Karpas-422 (cell line): ENCODE measurements at regions not wholly inside any gene's neighbourhood (a gene's known extent, or its start where the extent isn't known, plus 50 kb on each side); places are given as distances from the start of the nearest gene placed in this dataset.

Experiments used
- DNase-seq: peaks from one replicate; pipeline ENCODE4 v3.0.0-alpha.2; 2015
- H2AFZ ChIP-seq: fragments of 200-600 bp; sonication (generic); 2 replicates; pipeline ENCODE4 v1.6.1; 2014; ENCODE audit warnings: antibody characterized with exemption, low read length, mixed read lengths
- H3K27ac ChIP-seq: fragments of 200-600 bp; sonication (generic); 2 replicates; pipeline ENCODE4 v1.5.1; 2014; ENCODE audit warnings: mild to moderate bottlenecking, low read length, moderate library complexity
- H3K27me3 ChIP-seq: fragments of 200-600 bp; sonication (generic); 2 replicates; pipeline ENCODE4 v1.6.1; 2014; ENCODE audit warnings: low read length, mixed read lengths
- H3K36me3 ChIP-seq: fragments of 200-600 bp; sonication (generic); 2 replicates; pipeline ENCODE4 v1.6.1; 2014; ENCODE audit warnings: low read length, mixed read lengths; ENCODE audit not compliant: insufficient read depth
- H3K4me1 ChIP-seq: fragments of 200-600 bp; sonication (generic); 2 replicates; pipeline ENCODE4 v1.6.1; 2014; ENCODE audit warnings: mild to moderate bottlenecking, low read length, mixed read lengths
- H3K4me2 ChIP-seq: fragments of 200-600 bp; sonication (generic); 2 replicates; pipeline ENCODE4 v1.6.1; 2014; ENCODE audit warnings: low read length, low read depth, mild to moderate bottlenecking; ENCODE audit not compliant: poor library complexity, severe bottlenecking
- H3K4me3 ChIP-seq: fragments of 200-600 bp; sonication (generic); 2 replicates; pipeline ENCODE4 v1.5.1; 2014; ENCODE audit warnings: mild to moderate bottlenecking, antibody characterized with exemption, low read length, mixed read lengths
- H3K79me2 ChIP-seq: fragments of 200-600 bp; sonication (generic); 2 replicates; pipeline ENCODE4 v1.6.1; 2014; ENCODE audit warnings: mild to moderate bottlenecking, low read length, mixed read lengths
- H3K9ac ChIP-seq: fragments of 200-600 bp; sonication (generic); 2 replicates; pipeline ENCODE4 v1.6.0; 2014; ENCODE audit warnings: low read length
- H3K9me2 ChIP-seq: fragments of 200-600 bp; sonication (generic), shearing (Covaris generic); replicated peaks from 2 replicates; pipeline ENCODE4 v1.6.0; 2014; ENCODE audit warnings: mild to moderate bottlenecking, low read length, moderate library complexity; ENCODE audit not compliant: insufficient read depth
- H3K9me3 ChIP-seq: fragments of 300-700, 200-600 bp; sonication (generic); 2 replicates; pipeline ENCODE4 v1.6.1; 2014; ENCODE audit warnings: low read length, mixed read lengths
- H4K20me1 ChIP-seq: fragments of 200-600 bp; sonication (generic); 2 replicates; pipeline ENCODE4 v1.6.1; 2014; ENCODE audit warnings: mild to moderate bottlenecking, antibody characterized with exemption, low read length, low read depth; ENCODE audit not compliant: insufficient read depth

DNA sequence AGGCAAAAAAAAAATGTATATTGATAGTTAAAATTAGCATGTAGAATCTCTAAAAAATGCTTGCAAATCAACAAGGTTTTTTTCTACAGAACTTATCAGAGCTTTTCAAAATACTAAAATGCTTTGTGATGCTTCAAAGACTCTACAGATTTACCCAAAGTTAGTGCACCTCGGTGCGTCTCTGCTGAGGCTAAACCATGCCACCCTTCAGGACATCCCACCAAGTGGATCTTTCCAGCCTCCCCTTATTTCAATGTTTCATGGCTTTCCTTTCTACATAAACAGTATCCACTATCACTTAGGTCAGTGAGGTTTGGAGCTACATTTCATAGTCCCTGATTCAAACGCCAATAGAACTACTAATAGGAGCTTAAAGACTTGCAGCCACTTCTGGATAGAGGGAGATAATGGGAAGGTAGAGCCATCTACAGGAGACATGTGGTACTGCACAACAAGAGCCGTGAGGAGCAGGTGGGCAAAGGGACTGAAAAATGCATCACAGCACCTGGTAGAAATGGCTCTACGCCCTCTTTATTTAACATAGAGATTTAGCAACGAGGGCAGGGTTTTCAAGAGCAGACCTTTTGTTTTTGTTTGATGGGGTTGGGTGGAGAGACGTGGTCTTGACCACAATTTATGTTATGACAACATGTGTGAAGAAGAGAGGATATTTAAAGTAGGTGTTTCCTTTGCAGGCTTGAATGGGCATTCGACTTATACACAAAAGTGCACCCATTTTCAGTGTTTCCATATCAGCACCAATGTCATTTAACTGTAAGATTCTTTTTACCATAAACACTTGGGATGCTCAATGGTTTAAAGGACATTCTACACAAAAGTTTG, 56.1 kb upstream of the SLC35G4 start:
- Histone ChIP-seq H3K36me3 (no peaks in the 10 kb centered on the region), H3K9me2 (no peaks in the 10 kb centered on the region), H3K27me3 (no peaks in the 10 kb centered on the region), H3K27ac (no peak overlapping the region), H3K4me3 (no peak overlapping the region), H3K9ac (no peak overlapping the region), H4K20me1 (no peaks in the 10 kb centered on the region), H3K79me2 (no peaks in the 10 kb centered on the region), H3K9me3 (no peaks in the 10 kb centered on the region), H3K4me2 (no peak overlapping the region), H3K4me1 (no peaks in the 10 kb centered on the region), H2AFZ (no peak overlapping the region)
- peak; percentile 85 for DNase-seq

DNA sequence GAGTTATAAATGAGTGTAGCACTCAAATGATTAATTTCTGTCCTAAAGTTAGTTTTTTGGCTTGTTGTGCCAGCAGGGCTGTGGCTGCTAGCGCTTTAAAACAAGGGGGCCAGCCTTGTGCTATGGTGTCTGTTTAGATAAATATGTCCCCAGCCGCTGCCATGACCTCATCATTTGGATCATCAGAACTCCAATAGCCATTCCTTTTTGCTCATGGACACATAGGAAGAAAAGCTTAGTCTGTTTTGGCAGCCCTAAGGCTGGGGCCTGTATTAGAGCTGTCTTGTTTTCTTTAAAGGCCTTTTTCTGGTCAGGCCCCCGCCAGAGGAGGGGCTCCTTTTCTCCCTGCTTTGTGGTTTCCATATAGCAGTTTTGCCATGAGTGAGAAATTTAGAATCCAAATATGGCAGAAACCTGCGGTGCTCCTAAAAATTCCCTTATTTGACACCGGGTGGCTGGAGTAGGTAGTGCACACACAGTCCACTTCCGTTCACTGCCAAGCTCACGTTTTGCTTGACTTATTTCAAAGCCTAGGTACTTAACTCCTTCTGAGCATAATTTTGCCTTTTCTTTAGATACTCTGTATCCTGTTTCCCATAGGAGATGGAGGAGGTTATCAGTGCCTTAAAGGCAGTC, 60.4 kb upstream of the SLC35G4 start:
- Histone ChIP-seq H2AFZ (no peak overlapping the region), H3K9me3 (peaks cover 4% of the 10 kb centered on the region; the same call in 1 of the 2 replicates), H3K27ac (no peak overlapping the region), H4K20me1 (no peaks in the 10 kb centered on the region), H3K4me3 (no peak overlapping the region), H3K4me2 (no peak overlapping the region), H3K79me2 (no peaks in the 10 kb centered on the region), H3K4me1 (no peaks in the 10 kb centered on the region), H3K36me3 (no peaks in the 10 kb centered on the region), H3K9me2 (no peaks in the 10 kb centered on the region), H3K27me3 (0 out of 2 replicates have a peak, but pooled peaks cover 3% of the 10 kb centered on the region), H3K9ac (no peak overlapping the region)
- DNase-seq: no peak

DNA sequence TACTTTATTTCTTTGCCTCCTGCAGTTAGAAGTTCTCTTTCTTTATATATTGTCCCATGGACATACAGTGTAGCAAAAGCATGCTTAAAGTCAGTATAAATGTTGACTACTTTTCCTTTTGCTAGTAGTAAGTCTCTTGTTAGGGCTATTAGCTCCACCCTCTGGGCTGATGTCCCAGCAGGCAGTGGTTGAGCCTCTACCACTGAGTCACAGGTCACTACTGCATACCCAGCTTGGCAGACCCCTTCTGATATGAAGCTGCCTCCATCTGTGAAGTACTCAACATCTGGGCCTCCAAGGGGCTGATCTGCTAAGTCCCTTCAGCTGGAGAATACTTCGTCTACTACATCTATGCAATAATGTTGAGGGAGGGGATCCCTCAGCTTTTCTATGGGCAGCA, 61.0 kb upstream of the SLC35G4 start:
- H3K9ac ChIP-seq: no peak overlapping the region
- no peak overlapping the region for H3K4me3 ChIP-seq
- H3K4me2 ChIP-seq: no peak overlapping the region
- H3K9me3 ChIP-seq: peaks cover 6% of the 10 kb centered on the region; the same call in 1 of the 2 replicates
- H4K20me1 ChIP-seq: no peaks in the 10 kb centered on the region
- H3K27me3 ChIP-seq: 0 out of 2 replicates have a peak, but pooled peaks cover 3% of the 10 kb centered on the region
- DNase-seq: no peak
- H3K9me2 ChIP-seq: no peaks in the 10 kb centered on the region
- no peaks in the 10 kb centered on the region for H3K36me3 ChIP-seq
- H2AFZ ChIP-seq: no peak overlapping the region
- no peaks in the 10 kb centered on the region for H3K4me1 ChIP-seq
- H3K27ac ChIP-seq: no peak overlapping the region
- no peaks in the 10 kb centered on the region for H3K79me2 ChIP-seq

DNA sequence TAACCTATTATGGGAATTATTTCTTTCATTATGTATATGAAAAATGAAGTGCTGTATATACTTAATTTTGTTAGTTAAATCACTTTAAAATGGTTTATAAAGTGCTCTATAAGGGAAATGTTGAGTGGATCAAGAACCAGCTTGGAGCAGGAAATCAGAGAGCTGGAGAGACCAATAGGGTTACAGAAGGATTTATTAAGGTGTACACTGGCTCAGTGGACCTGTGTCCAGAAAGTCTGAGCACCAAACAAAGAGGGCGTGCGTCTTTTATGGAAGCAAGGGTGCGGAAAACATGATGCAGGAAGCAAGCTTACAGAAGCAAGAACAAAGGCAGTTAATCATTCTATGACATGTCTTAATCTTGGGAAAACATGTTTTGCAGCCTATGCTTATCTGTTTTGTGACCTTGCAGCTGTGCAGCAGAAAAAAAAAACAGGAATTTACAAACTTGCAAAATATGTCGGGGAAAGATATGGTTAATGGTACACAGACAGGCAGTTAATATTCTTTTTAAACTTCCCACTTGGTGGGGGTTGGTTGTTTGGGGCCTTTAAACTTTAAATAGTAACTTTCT, 65.2 kb upstream of the SLC35G4 start:
- Histone ChIP-seq H3K27me3 (0 out of 2 replicates have a peak, but pooled peaks cover 3% of the 10 kb centered on the region), H2AFZ (no peak overlapping the region), H3K9me2 (0 out of 2 replicates have a peak, but pooled peaks cover 3% of the 10 kb centered on the region), H3K4me1 (0 out of 2 replicates have a peak, but pooled peaks cover 2% of the 10 kb centered on the region), H3K27ac (no peak overlapping the region), H3K79me2 (no peaks in the 10 kb centered on the region), H4K20me1 (no peaks in the 10 kb centered on the region), H3K9me3 (peaks cover 8% of the 10 kb centered on the region; the same call in 1 of the 2 replicates), H3K4me3 (no peak overlapping the region), H3K9ac (no peak overlapping the region), H3K4me2 (no peak overlapping the region), H3K36me3 (no peaks in the 10 kb centered on the region)
- DNase-seq: no peak

DNA sequence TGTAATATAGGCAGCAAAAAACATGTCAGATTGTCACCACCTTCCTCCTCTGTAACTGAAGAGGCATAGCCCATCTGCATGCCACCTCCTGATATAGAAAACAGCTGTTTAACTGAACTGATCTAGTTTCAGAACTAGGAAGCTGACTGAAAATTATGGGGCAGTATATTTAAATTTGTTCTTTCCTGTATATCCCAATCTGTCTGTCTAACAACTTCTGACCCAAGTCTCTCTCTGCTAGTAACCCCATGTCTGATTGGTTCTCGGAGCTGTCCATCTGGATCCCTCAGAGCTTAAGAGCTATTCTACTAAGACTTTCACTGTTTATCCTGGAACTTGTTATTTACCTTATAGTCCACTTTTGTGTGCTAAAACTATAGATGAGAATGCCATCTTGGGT, 68.2 kb upstream of the SLC35G4 start:
- no peak overlapping the region for H3K4me3 ChIP-seq
- no peaks in the 10 kb centered on the region for H4K20me1 ChIP-seq
- H3K9me2 ChIP-seq: 0 out of 2 replicates have a peak, but pooled peaks cover 3% of the 10 kb centered on the region
- H3K27me3 ChIP-seq: 0 out of 2 replicates have a peak, but pooled peaks cover 3% of the 10 kb centered on the region
- H3K4me1 ChIP-seq: 0 out of 2 replicates have a peak, but pooled peaks cover 2% of the 10 kb centered on the region
- no peaks in the 10 kb centered on the region for H3K36me3 ChIP-seq
- no peak overlapping the region for H3K9ac ChIP-seq
- DNase-seq: no peak
- H3K27ac ChIP-seq: no peak overlapping the region
- peaks cover 8% of the 10 kb centered on the region; the same call in 1 of the 2 replicates for H3K9me3 ChIP-seq
- no peak overlapping the region for H3K4me2 ChIP-seq
- H3K79me2 ChIP-seq: no peaks in the 10 kb centered on the region
- no peak overlapping the region for H2AFZ ChIP-seq

DNA sequence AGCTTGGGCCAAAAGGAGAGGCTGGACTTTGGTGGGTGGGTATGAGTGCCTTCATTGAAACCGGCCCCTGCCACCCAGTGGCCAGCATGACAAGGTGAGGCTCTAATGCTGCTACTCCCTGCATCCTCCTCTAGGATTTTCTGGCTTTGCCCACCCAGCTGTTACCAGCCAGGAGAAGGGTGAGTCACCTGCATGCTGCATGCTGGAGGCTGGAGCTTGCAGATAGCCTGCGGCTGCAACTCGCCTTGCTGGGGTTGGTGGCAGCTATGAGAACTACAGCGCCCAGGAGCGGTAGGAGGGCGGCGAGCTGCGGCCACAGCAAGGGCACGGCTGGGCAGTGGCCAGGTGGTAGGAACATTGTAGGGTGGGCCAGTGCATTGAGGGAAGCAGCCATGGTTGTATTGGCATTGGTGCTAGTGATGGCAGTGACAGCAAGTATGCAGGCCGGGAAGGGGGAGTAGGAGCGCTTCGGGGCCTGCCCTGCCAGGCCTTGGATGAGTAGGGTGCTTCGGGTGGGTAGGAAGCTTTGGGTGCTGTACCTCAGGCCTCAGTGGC, 75.4 kb upstream of the SLC35G4 start:
- no peaks in the 10 kb centered on the region for H4K20me1 ChIP-seq
- no peaks in the 10 kb centered on the region for H3K4me1 ChIP-seq
- DNase-seq: no peak
- H3K36me3 ChIP-seq: no peaks in the 10 kb centered on the region
- no peak overlapping the region for H3K4me3 ChIP-seq
- no peak overlapping the region for H2AFZ ChIP-seq
- no peak overlapping the region for H3K27ac ChIP-seq
- H3K9ac ChIP-seq: no peak overlapping the region
- no peaks in the 10 kb centered on the region for H3K27me3 ChIP-seq
- H3K9me2 ChIP-seq: no peaks in the 10 kb centered on the region
- no peaks in the 10 kb centered on the region for H3K9me3 ChIP-seq
- no peak overlapping the region for H3K4me2 ChIP-seq
- no peaks in the 10 kb centered on the region for H3K79me2 ChIP-seq

DNA sequence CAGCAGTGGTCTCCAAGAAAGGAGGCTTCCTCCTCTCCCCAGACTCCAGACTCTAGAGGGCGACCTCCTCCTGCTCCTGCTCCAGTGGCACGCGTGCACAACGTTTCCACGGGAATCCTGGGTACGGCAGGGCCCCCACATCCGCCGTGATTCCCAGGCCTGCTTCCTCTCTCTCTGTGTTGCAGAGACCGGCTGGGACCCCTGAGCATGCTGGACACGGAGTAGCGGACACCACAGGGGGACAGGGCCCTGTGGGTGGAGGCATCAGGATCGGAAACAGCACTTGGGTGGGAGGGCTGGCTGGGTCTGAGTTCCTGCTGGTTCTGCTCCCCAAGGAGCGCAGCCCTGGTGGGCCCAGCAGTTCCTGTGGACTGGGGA, 75.9 kb upstream of the SLC35G4 start:
- H3K9me2 ChIP-seq: no peaks in the 10 kb centered on the region
- no peaks in the 10 kb centered on the region for H3K36me3 ChIP-seq
- no peak for DNase-seq
- no peaks in the 10 kb centered on the region for H4K20me1 ChIP-seq
- H3K4me2 ChIP-seq: no peak overlapping the region
- no peaks in the 10 kb centered on the region for H3K4me1 ChIP-seq
- no peaks in the 10 kb centered on the region for H3K9me3 ChIP-seq
- no peaks in the 10 kb centered on the region for H3K27me3 ChIP-seq
- no peak overlapping the region for H3K27ac ChIP-seq
- H3K9ac ChIP-seq: no peak overlapping the region
- no peaks in the 10 kb centered on the region for H3K79me2 ChIP-seq
- no peak overlapping the region for H2AFZ ChIP-seq
- H3K4me3 ChIP-seq: no peak overlapping the region
